ENCODE measurements at regions not wholly inside any gene's neighbourhood (a gene's known extent, or its start where the extent isn't known, plus 50 kb on each side); places are given as distances from the start of the nearest gene placed in this dataset.
"Not testable (repeated sequence)": the region's sequence is repeated elsewhere in the genome, so short reads cannot be mapped to it uniquely, and the experiment has no call there.

- H4K8ac ChIP-seq (ENCODE audit: low read depth in 2 of 2, low read length in 2 of 2); H3K9me3 ChIP-seq (ENCODE audit: control insufficient read depth, insufficient read depth, low read length); H3K14ac ChIP-seq (replicated peaks; ENCODE audit: low read depth, low read length); H3K56ac ChIP-seq (ENCODE audit: extremely low read depth, insufficient read depth, low read length); H4K91ac ChIP-seq (ENCODE audit: insufficient read depth, low read depth, low read length); H4K5ac ChIP-seq (ENCODE audit: low read depth, low read length); H2BK15ac ChIP-seq (ENCODE audit: low read depth, low read length); H2BK5ac ChIP-seq (ENCODE audit: low read depth, low read length, poor library complexity, severe bottlenecking); H2AK9ac ChIP-seq (replicated peaks; ENCODE audit: low read depth, low read length, poor library complexity); in situ Hi-C loops (cut with MboI; ENCODE audit: low sequenced_read_pairs); BruUV-seq (replicated peaks); H3K9me1 ChIP-seq (ENCODE audit: insufficient read depth, low read length); H2AFZ ChIP-seq (replicated peaks; ENCODE audit: low read length, poor library complexity); H3K9ac ChIP-seq (ENCODE audit: low read depth, low read length); POLR2A ChIA-PET (ENCODE audit: unreplicated experiment); H3K23ac ChIP-seq (ENCODE audit: low read depth, low read length); H2BK20ac ChIP-seq (ENCODE audit: low read depth, low read length); H2BK120ac ChIP-seq (ENCODE audit: low read depth, low read length); ATAC-seq (ENCODE audit: low read depth); H3K79me1 ChIP-seq (ENCODE audit: low read depth in 1 of 2, low read length in 2 of 2); dilution Hi-C loops (cut with HindIII; ENCODE audit: low sequenced_read_pairs, unreplicated experiment); H2AK5ac ChIP-seq (ENCODE audit: low read depth, low read length); H3K4me1 ChIP-seq (ENCODE audit: control insufficient read depth, insufficient read depth, low read length); CTCF ChIA-PET; intact Hi-C loops (cut with micrococcal nuclease); H3K18ac ChIP-seq (ENCODE audit: low read depth, low read length); H3K4ac ChIP-seq (ENCODE audit: low read depth, low read length); H4K20me1 ChIP-seq (ENCODE audit: insufficient read depth, low read length); H3K36me3 ChIP-seq (ENCODE audit: control insufficient read depth, insufficient read depth, low read length); H3K27me3 ChIP-seq (ENCODE audit: control insufficient read depth, insufficient read depth, low read length); H3K27ac ChIP-seq (ENCODE audit: insufficient read depth, low read length): not testable (repeated sequence)
- Histone ChIP-seq H3K4me2 (ENCODE audit: low read depth, low read length) (peak overlapping the region; percentile 59; the same call in 1 of the 2 replicates), H3K4me3 (ENCODE audit: insufficient read depth, low read depth, low read length) (peak overlapping the region; percentile 53)
- no CpG with 5 or more reads among the region's 20 CpGs for WGBS, 2 experiments (ENCODE audit: extremely low coverage in 2 of 2, insufficient read length in 1 of 2)
- peak; percentile 74 for DNase-seq
Observed at GRCh38 chr6:26956078-26956600, 291.4 kb upstream of the PRSS16 start.

Data from IMR-90 (cell line).